SH-SY5Y (cell line): ENCODE measurements at regions not wholly inside any gene's neighbourhood (a gene's known extent, or its start where the extent isn't known, plus 50 kb on each side); places are given as distances from the start of the nearest gene placed in this dataset.

Source experiments
- GATA2 ChIP-seq: IDR thresholded peaks from 2 replicates; pipeline ENCODE4 v1.6.1; 2011; ENCODE audit warnings: mild to moderate bottlenecking, low read depth, low read length
- GATA3 ChIP-seq: IDR thresholded peaks from 2 replicates; pipeline ENCODE4 v1.6.1; 2011; ENCODE audit warnings: low read depth, mild to moderate bottlenecking, low read length, moderate library complexity

- TF ChIP-seq GATA3 (no peak), GATA2 (no peak)
Measured at GRCh38 chr20:40880063-40880728, 148.4 kb upstream of the TOP1 start.
